Ramos (cell line): ENCODE measurements at regions not wholly inside any gene's neighbourhood (a gene's known extent, or its start where the extent isn't known, plus 50 kb on each side); places are given as distances from the start of the nearest gene placed in this dataset.
"Not testable (repeated sequence)": the region's sequence is repeated elsewhere in the genome, so short reads cannot be mapped to it uniquely, and the experiment has no call there.

Source experiments
- in situ Hi-C: fragments of 300-500 bp; cut with MboI; formaldehyde crosslinking; loops from one replicate; pipeline ENCODE4 v1.14.3; 2022; ENCODE audit warnings: low sequenced_read_pairs; ENCODE audit not compliant: unreplicated experiment

DNA sequence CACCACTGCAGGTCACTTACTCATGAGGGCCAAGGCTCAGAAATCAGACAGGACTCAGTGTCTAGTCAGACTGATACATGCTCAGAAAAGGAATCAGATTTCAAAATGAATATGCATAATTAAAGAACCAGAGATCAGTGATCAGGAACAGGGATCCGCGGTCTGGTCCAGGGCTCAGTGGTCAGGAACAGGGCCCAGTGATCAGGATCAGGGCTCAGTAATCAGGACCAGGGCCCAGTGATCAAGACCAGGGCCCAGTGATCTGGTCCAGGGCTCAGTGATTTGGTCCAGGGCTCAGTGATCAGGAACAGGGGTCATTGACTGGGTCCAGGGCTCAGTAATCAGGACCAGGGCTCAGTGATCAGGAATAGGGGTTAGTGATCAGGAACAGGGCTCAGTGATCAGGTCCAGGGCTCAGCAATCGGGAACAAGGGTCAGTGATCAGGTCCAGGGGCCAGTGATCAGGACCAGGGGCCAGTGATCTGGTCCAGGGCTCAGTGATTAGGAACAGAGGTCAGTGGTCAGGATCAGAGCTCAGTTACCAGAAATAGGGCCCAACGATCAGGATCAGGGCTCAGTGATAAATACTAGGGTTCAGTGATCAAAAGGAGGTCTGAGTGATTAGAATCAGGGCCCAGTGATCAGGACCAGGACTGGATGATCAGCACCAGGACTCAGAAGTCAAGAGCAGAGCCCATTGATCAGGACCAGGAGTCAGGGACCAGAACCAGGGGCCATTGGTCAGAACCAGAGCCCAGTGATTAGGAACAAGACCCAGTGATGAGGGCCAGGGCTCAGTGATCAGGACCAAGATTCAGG lies 175.3 kb downstream of the TMEM121 start:
- in situ Hi-C loops, result loop anchor here (5.0 kb wide), 1 partner anchor 116 kb away; no protein-coding TSS in a partner anchor

GRCh38 chr14:105702275-105702817 lies 176.0 kb downstream of the TMEM121 start:
- in situ Hi-C loops, result loop anchor here (5.0 kb wide), 1 partner anchor 115 kb away; no protein-coding TSS in a partner anchor

- in situ Hi-C loops, result loop anchor here (5.0 kb wide), 1 partner anchor 114 kb away; no protein-coding TSS in a partner anchor
Measured at GRCh38 chr14:105703044-105703665, 176.8 kb downstream of the TMEM121 start.

DNA sequence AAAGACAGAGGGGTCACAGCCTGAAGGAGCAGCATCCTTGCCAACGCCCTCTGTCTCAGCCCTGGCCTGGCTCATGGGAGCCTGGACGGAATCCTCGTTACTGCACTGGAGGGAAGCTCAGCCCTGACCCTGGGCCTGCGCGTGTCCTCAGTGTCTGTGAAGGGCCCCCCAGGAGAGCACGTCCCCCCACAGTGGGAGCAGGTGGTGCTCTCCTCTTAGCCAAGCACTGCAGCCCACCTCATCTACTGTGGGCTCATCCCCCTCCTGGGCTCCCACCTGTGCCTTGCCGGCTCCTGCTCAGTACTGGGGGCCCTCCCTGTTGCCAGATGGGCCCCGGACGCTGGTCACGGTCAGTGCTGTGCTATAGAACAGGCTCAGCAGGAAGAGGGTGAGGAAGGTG lies 177.7 kb downstream of the TMEM121 start:
- in situ Hi-C loops, result loop anchor here (5.0 kb wide), 1 partner anchor 113 kb away; no protein-coding TSS in a partner anchor

DNA sequence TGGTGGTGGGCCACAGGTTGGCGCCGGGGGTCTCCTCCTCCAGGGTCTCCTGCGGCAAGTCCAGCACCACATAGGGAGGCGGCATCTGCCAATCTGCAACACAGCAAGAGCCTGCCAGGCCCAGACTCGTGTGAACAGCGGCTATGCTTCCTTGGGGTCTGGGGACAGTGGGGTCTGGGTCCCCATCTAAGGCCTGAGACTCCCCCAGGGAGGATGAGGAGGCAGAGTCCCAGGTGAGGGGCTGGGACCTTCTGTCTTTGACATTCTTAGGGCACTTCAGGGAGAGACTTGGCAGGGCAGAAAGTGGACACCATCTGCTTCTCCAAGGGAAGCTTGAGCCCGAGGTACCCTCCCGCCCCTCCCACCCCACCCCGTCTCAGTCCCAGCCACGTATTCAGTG lies 178.1 kb downstream of the TMEM121 start:
- in situ Hi-C loops, result loop anchor here (5.0 kb wide), 1 partner anchor 113 kb away; no protein-coding TSS in a partner anchor

DNA sequence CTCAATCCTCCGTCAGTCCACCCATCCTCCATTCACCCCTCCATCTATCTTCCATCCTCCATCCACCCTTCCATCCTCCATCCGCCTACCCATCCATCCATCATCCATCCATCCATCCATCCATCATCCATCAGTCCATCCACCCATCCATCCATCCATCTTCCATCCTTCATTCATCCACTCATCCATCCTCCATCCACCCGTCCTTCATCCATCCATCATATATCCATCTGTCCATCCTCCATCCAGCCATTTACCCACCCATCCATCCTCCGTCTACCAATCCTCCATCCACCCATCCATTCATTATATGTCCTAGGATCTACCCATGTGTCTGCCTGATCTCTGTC lies 179.1 kb downstream of the TMEM121 start:
- in situ Hi-C loops, result loop anchor here (5.0 kb wide), 1 partner anchor 118 kb away; no protein-coding TSS in a partner anchor

DNA sequence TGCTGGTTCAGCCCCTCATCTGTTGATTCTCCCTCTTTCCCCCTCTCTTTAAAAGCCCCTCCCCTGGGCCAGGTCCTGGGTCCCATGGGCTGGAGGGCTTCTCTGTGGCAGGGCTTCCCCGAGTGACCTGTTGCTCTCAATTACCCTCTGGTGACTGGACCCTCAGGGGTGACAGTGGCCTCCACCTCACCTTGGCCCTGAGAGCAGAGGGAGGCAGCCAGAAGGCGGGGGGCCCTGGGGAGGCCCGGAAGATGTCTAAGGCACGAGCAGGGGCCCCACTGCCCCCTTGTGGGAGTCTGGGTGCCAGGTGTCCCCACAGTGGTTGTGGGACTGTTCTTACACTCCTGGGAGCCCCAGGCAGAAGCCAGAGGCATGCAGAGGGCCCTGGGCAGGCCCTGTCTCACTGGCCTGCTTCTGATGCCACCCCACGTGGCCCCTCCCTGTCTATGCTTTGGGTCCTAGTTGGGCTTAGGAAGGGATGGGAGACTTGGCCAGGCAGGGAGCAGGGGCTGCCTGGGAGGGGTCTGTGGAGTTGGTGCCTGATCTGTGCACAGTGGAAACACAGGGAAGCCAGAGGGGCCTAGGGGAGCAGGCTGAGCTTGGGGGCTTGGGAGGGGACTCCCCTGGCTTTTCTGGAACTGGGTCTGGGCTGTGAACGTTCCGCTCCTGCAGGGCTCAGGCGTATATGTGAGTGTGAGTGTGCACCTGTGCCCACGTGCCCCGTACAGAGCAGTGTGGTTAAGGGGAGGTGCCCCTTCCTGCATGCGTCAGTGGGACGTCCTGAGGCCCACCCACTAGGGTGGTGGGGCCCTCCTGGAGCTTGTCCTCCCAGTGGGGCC lies 179.7 kb downstream of the TMEM121 start:
- in situ Hi-C loops, result loop anchor here (5.0 kb wide), 1 partner anchor 119 kb away; no protein-coding TSS in a partner anchor

DNA sequence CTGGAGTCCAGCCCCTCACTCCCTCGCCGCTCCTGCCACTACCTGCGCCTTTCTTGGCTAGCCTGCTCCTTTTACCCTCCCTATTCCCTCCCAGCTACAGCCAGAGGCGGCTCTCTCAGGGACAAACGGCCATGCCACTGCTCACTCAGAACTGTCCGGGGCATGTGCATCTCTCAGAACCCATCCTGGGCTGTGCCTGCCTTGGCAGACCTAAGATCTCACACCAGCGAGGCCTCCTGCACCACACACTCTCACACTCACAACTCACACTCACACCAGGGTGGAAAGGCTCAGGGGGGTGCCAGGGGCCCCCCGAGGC lies 180.3 kb downstream of the TMEM121 start:
- in situ Hi-C loops, result loop anchor here (5.0 kb wide), 1 partner anchor 119 kb away; no protein-coding TSS in a partner anchor

DNA sequence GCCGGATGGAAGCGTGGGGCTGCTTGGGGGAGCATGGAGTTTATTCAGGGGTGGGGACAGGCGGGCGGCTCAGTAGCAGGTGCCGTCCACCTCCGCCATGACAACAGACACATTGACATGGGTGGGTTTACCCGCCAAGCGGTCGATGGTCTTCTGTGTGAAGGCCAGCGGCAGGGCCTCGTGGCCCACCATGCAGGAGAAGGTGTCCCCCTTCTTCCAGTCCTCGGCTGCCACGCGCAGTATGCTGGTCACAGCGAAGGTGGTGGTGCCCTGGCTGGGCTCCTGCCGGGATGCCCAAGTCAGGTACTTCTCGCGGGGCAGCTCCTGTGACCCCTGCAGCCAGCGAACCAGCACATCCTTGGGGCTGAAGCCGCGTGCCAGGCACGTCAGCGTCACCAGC lies 180.7 kb downstream of the TMEM121 start:
- in situ Hi-C loops, result loop anchor here (5.0 kb wide), 1 partner anchor 120 kb away; no protein-coding TSS in a partner anchor

GRCh38 chr14:105707723-105708151 lies 181.4 kb downstream of the TMEM121 start:
- in situ Hi-C loops, result loop anchor here (5.0 kb wide), 1 partner anchor 120 kb away; no protein-coding TSS in a partner anchor

DNA sequence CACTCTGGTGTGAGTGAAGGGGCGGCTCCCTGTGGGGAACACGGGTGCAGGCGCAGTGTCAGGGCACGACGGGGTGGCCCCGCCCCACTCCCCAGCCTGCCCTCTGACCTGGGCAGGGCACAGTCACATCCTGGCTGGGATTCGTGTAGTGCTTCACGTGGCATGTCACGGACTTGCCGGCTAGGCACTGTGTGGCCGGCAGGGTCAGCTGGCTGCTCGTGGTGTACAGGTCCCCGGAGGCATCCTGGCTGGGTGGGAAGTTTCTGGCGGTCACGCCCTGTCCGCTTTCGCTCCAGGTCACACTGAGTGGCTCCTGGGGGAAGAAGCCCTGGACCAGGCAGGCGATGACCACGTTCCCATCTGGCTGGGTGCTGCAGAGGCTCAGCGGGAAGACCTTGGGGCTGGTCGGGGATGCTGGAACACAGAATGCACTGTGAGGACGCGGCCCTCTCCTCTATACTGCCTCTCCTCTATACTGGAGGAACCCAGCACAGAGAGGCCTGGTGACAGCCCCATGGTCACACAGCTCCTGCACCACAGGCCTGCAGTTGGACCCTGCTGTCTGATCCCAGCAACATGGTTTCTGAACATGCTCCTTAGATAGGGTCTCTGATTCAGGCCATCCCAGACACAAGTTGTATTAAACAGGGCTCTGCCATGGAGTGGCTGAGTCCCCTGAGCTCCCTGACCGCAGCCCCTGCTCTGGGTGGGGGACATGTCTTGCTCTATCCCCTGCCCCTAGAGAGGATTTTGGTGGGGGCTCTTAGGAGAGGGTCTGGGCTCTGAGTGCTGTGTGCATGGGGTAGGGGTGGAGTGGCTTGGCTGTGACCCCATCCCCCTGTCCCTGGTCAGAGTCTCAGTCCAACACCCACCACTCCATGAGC lies 182.1 kb downstream of the TMEM121 start:
- in situ Hi-C loops, result loop anchor here (5.0 kb wide), 1 partner anchor 121 kb away; no protein-coding TSS in a partner anchor

DNA sequence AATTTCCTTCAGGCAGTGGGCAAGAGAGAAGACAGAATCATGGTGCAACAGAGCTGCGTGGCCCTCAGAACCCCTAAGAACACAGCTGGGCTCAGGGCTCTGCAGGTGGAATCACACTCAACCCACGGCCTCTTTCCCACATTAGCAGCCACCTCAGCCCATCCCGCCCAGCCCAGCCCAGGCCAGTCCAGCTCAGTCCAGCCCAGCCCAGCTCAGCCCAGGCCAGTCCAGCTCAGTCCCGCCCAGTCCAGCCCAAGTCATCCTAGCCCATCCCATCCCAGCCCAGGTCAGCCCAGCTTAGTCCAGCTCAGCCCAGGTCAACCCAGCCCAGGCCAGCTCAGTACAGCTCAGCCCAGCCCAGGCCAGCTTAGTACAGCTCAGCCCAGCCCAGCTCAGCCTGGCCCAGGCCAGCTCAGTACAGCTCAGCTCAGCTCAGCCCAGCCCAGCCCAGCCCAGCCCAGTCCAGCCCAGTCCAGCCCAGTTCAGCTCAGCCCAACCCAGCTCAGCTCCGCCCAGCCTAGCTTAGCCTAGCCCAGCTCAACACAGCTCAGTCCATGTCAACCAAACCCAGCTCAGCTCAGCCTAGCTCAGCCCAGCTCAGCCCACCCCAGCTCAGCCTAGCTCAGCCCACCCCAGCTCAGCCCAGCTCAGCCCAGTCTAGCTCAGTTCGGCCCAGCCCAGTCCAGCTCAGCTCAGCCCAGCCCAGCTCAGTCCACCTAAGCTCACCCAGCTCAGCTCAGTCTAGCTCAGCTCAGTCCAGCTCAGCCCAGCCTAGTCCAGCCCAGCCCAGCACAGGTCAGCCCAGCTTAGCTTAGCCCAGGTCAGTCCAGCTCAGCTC lies 183.1 kb downstream of the TMEM121 start:
- in situ Hi-C loops, result loop anchor here (5.0 kb wide), 1 partner anchor 122 kb away; no protein-coding TSS in a partner anchor

DNA sequence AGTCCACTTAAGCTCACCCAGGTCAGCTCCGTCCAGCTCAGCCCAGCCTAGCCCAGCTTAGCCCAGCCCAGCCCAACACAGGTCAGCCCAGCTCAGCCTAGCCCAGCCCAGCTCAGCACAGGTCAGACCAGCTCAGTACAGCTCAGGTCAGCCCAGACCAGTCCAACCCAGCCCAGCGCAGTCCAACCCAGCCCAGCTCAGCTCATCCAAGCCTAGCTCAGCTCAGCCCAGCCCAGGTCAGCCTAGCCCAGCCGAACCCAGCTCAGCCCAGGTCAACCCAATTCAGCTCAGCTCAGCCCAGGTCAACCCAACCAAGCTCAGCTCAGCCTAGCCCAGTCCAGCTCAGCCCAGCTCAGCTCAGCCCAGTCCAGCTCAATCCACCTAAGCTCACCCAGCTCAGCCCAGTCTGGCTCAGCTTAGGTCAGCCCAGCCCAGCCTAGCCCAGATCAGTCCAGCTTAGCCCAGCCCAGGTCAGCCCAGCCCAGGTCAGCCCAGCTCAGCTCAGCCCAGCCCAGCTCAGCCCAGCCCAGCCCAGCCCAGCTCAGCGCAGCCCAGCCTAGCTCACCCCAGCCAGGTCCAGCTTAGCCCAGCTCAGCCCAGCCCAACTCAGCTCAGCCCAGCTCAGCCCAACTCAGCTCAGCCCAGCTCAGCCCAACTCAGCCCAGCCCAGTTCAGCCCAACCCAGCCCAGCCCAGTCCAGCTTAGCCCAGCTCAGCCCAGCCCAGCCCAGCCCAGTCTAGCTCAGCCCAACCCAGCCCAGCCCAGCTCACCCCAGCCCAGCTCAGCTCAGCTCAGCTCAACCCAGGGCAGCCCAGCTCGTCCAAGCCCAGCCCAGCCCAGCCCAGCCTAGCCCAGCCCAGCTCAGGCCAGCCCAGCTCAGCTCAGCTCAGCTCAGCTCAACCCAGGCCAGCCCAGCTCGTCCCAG lies 184.0 kb downstream of the TMEM121 start:
- in situ Hi-C loops, result no loop called here

- in situ Hi-C loops, result no loop called here
Measured at GRCh38 chr14:105711044-105711620, 184.7 kb downstream of the TMEM121 start.

GRCh38 chr14:105711841-105712460 lies 185.6 kb downstream of the TMEM121 start:
- in situ Hi-C loops, result no loop called here

DNA sequence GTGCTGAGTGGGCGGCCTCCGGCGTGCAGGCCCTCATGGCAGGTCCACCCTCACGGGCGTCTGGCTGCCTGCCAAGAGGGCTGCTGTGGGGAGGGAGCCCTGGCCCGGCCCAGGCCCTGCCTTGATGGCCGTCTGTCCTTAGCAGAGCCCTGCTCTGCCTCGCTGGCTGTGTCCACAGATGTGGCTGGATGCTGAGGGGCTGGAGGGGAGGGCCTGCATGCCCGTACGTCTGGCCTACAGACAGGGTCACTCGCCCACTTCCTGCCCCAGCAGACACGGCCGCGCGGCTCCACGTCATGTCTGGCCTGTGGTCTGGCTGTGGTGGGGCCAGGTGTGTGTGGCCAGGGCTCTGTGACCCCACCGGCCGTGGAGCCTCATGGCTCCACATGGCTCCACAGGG lies 186.3 kb downstream of the TMEM121 start:
- in situ Hi-C loops, result not testable (repeated sequence)
